SK-N-SH treated with all-trans-retinoic acid at 6 μM for 48 hours (cell line): ENCODE measurements at regions not wholly inside any gene's neighbourhood (a gene's known extent, or its start where the extent isn't known, plus 50 kb on each side); places are given as distances from the start of the nearest gene placed in this dataset.

ENCODE experiments used
- ATAC-seq: fragments of 200-7000 bp; cut with Tn5 transposase; 3 replicates; pipeline ENCODE4 v1.9.1; 2020; ENCODE audit warnings: mild to moderate bottlenecking, moderate library complexity
- ARNTL ChIP-seq: fragments of 450-650 bp; formaldehyde crosslinking; IDR thresholded peaks from 2 replicates; pipeline ENCODE4 v1.5.0; 2020; ENCODE audit warnings: low read depth, mild to moderate bottlenecking, moderate library complexity, borderline replicate concordance
- BACH2 ChIP-seq: fragments of 250-450 bp; sonication (Bioruptor Pico); IDR thresholded peaks from 2 replicates; pipeline ENCODE4 v1.9.0; 2021; ENCODE audit warnings: mild to moderate bottlenecking, borderline replicate concordance
- CREB5 ChIP-seq: fragments of 250-450 bp; sonication (Bioruptor Pico); IDR thresholded peaks from 2 replicates; pipeline ENCODE4 v1.5.1; 2020; ENCODE audit warnings: low read depth, mild to moderate bottlenecking, moderate library complexity
- CSRNP3 ChIP-seq: fragments of 250-450 bp; sonication (Bioruptor Pico); IDR thresholded peaks from 2 replicates; pipeline ENCODE4 v1.5.1; 2021; ENCODE audit warnings: mild to moderate bottlenecking, moderate library complexity
- ESRRG ChIP-seq: fragments of 250-450 bp; sonication (Bioruptor Pico); IDR thresholded peaks from 2 replicates; pipeline ENCODE4 v1.6.1; 2021; ENCODE audit warnings: mild to moderate bottlenecking
- GLIS3 ChIP-seq: fragments of 250-450 bp; sonication (Bioruptor Pico); IDR thresholded peaks from 2 replicates; pipeline ENCODE4 v1.5.0; 2020; ENCODE audit warnings: mild to moderate bottlenecking, moderate library complexity
- ISL1 ChIP-seq: fragments of 250-450 bp; sonication (Bioruptor Pico); IDR thresholded peaks from 2 replicates; pipeline ENCODE4 v2.1.2; 2022; ENCODE audit warnings: mild to moderate bottlenecking, moderate library complexity
- OSR1 ChIP-seq: fragments of 250-450 bp; sonication (Bioruptor Pico); IDR thresholded peaks from 2 replicates; pipeline ENCODE4 v1.8.0; 2022; ENCODE audit warnings: moderate library complexity, mild to moderate bottlenecking, inconsistent platforms
- PATZ1 ChIP-seq: fragments of 250-450 bp; sonication (Bioruptor Pico); IDR thresholded peaks from 2 replicates; pipeline ENCODE4 v1.8.0; 2020; ENCODE audit warnings: mild to moderate bottlenecking, moderate library complexity, borderline replicate concordance
- POU6F1 ChIP-seq: fragments of 250-450 bp; sonication (Bioruptor Pico); IDR thresholded peaks from 2 replicates; pipeline ENCODE4 v1.8.0; 2021; ENCODE audit warnings: low read depth, mild to moderate bottlenecking, moderate library complexity, borderline replicate concordance
- PPARA ChIP-seq: fragments of 250-450 bp; sonication (Bioruptor Pico); IDR thresholded peaks from 2 replicates; pipeline ENCODE4 v1.5.0; 2020; ENCODE audit warnings: mild to moderate bottlenecking, borderline replicate concordance
- RARB ChIP-seq: fragments of 250-450 bp; sonication (Bioruptor Pico); IDR thresholded peaks from 2 replicates; pipeline ENCODE4 v1.8.0; 2021; ENCODE audit warnings: mild to moderate bottlenecking, moderate library complexity
- SNAI2 ChIP-seq: fragments of 250-450 bp; sonication (Bioruptor Pico); IDR thresholded peaks from 2 replicates; pipeline ENCODE4 v1.5.0; 2020; ENCODE audit warnings: mild to moderate bottlenecking, moderate library complexity
- TCF4 ChIP-seq: fragments of 250-450 bp; sonication (Bioruptor Pico); IDR thresholded peaks from 2 replicates; pipeline ENCODE4 v1.8.0; 2021; ENCODE audit warnings: mild to moderate bottlenecking, moderate library complexity, borderline replicate concordance
- TOX ChIP-seq: fragments of 250-450 bp; sonication (Bioruptor Pico); IDR thresholded peaks from 2 replicates; pipeline ENCODE4 v1.8.0; 2021; ENCODE audit warnings: mild to moderate bottlenecking, moderate library complexity, borderline replicate concordance
- TSHZ2 ChIP-seq: fragments of 250-450 bp; sonication (Bioruptor Pico); IDR thresholded peaks from 2 replicates; pipeline ENCODE4 v1.5.0; 2020; ENCODE audit warnings: mild to moderate bottlenecking, moderate library complexity
- ZC3H10 ChIP-seq: fragments of 250-450 bp; sonication (Bioruptor Pico); IDR thresholded peaks from 2 replicates; pipeline ENCODE4 v1.5.1; 2021; ENCODE audit warnings: mild to moderate bottlenecking, moderate library complexity
- ZFP3 ChIP-seq: fragments of 250-450 bp; sonication (Bioruptor Pico); IDR thresholded peaks from 2 replicates; pipeline ENCODE4 v1.5.0; 2020; ENCODE audit warnings: mild to moderate bottlenecking, moderate library complexity
- ZFP30 ChIP-seq: fragments of 450-650 bp; formaldehyde crosslinking; IDR thresholded peaks from 2 replicates; pipeline ENCODE4 v1.5.0; 2022; ENCODE audit warnings: mild to moderate bottlenecking, moderate library complexity
- ZNF565 ChIP-seq: fragments of 450-650 bp; formaldehyde crosslinking; conservative IDR thresholded peaks from 2 replicates; pipeline ENCODE4 v1.5.0; 2020; ENCODE audit warnings: low read depth, mild to moderate bottlenecking, moderate library complexity
- ZNF70 ChIP-seq: fragments of 450-650 bp; formaldehyde crosslinking; IDR thresholded peaks from 2 replicates; pipeline ENCODE4 v1.5.0; 2020; ENCODE audit warnings: mild to moderate bottlenecking, moderate library complexity

GRCh38 chr16:60510208-60510607 lies 1526.0 kb downstream of the CDH8 start:
- TF ChIP-seq ZFP30 (CRISPR knock-in tag) (no peak), ZC3H10 (CRISPR knock-in tag) (no peak), ESRRG (CRISPR knock-in tag) (no peak), ZFP3 (no peak), ARNTL (CRISPR knock-in tag) (no peak), PPARA (CRISPR knock-in tag) (no peak)
- no peak for ATAC-seq

GRCh38 chr16:60491273-60491672 lies 1545.0 kb downstream of the CDH8 start:
- no peak for ATAC-seq
- no peak for TF ChIP-seq ZFP30 (CRISPR knock-in tag)
- TF ChIP-seq ZFP3 = no peak
- no peak for TF ChIP-seq BACH2 (CRISPR knock-in tag)
- no peak for TF ChIP-seq PATZ1 (CRISPR knock-in tag)
- no peak for TF ChIP-seq ZNF70 (CRISPR knock-in tag)
- TF ChIP-seq ISL1 (CRISPR knock-in tag) = no peak
- no peak for TF ChIP-seq POU6F1 (CRISPR knock-in tag)
- TF ChIP-seq GLIS3 (CRISPR knock-in tag) = no peak

GRCh38 chr16:60485872-60486489 lies 1550.3 kb downstream of the CDH8 start:
- TF ChIP-seq BACH2 (CRISPR knock-in tag) (no peak), ESRRG (CRISPR knock-in tag) (no peak), CREB5 (CRISPR knock-in tag) (no peak), POU6F1 (CRISPR knock-in tag) (no peak), SNAI2 (CRISPR knock-in tag) (no peak), ISL1 (CRISPR knock-in tag) (no peak), ZFP3 (no peak), CSRNP3 (CRISPR knock-in tag) (no peak), RARB (CRISPR knock-in tag) (no peak), PPARA (CRISPR knock-in tag) (no peak), ZNF70 (CRISPR knock-in tag) (no peak), ZNF565 (no peak), GLIS3 (CRISPR knock-in tag) (no peak), TCF4 (CRISPR knock-in tag) (no peak), PATZ1 (CRISPR knock-in tag) (no peak), OSR1 (no peak), TOX (CRISPR knock-in tag) (no peak), TSHZ2 (CRISPR knock-in tag) (no peak), ZFP30 (CRISPR knock-in tag) (no peak)
- ATAC-seq = no peak
